NT2/D1 (cell line): ENCODE measurements at regions not wholly inside any gene's neighbourhood (a gene's known extent, or its start where the extent isn't known, plus 50 kb on each side); places are given as distances from the start of the nearest gene placed in this dataset.

Experiments
- SUZ12 ChIP-seq: IDR thresholded peaks from 2 replicates; pipeline ENCODE4 v1.6.1; 2011; ENCODE audit not compliant: insufficient read length, insufficient read depth; ENCODE audit errors: extremely low read depth
- YY1 ChIP-seq: IDR thresholded peaks from 2 replicates; pipeline ENCODE4 v1.6.1; 2011; ENCODE audit not compliant: insufficient read length, insufficient read depth
- ZNF274 ChIP-seq: IDR thresholded peaks from 2 replicates; pipeline ENCODE4 v1.6.1; 2011; ENCODE audit warnings: mild to moderate bottlenecking, low read depth, low read length

- no peak for TF ChIP-seq ZNF274
- no peak for TF ChIP-seq YY1
- TF ChIP-seq SUZ12, result no peak
Observed at GRCh38 chr1:221157026-221157761, 278.0 kb downstream of the HLX start.
